ENCODE measurements at regions not wholly inside any gene's neighbourhood (a gene's known extent, or its start where the extent isn't known, plus 50 kb on each side); places are given as distances from the start of the nearest gene placed in this dataset.

DNA sequence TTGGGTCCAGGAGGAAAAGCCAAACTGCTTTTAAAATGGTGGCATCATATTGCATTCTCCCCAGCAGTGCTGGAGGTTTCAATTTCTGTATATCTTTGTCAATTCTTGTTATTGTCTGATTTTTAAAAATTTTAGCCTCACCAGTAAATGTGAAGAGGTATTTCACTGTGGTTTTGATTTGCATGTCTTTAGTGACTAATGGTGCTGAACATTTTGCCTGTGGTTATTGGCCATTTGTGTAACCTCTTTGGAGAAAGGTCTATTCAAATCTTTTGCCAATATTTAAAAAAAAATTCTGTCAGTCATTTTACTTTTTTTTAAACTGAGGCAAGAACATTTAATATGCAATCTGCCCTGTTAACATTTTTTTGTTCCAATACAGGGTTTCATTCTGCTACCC, 322.1 kb downstream of the TLL1 start:
- TF ChIP-seq, protein P1, sequence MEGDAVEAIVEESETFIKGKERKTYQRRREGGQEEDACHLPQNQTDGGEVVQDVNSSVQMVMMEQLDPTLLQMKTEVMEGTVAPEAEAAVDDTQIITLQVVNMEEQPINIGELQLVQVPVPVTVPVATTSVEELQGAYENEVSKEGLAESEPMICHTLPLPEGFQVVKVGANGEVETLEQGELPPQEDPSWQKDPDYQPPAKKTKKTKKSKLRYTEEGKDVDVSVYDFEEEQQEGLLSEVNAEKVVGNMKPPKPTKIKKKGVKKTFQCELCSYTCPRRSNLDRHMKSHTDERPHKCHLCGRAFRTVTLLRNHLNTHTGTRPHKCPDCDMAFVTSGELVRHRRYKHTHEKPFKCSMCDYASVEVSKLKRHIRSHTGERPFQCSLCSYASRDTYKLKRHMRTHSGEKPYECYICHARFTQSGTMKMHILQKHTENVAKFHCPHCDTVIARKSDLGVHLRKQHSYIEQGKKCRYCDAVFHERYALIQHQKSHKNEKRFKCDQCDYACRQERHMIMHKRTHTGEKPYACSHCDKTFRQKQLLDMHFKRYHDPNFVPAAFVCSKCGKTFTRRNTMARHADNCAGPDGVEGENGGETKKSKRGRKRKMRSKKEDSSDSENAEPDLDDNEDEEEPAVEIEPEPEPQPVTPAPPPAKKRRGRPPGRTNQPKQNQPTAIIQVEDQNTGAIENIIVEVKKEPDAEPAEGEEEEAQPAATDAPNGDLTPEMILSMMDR (IDR thresholded peaks at IDR 0.05) = no peak
- no peak for TF ChIP-seq RAD21 (conservative IDR thresholded peaks at IDR 0.05 in 1 of 2, IDR thresholded peaks at IDR 0.05 in 1 of 2)
